HepG2 (cell line): ENCODE measurements at regions not wholly inside any gene's neighbourhood (a gene's known extent, or its start where the extent isn't known, plus 50 kb on each side); places are given as distances from the start of the nearest gene placed in this dataset.

ENCODE experiments used
- ATAC-seq: fragments of 200-7000 bp; cut with Tn5 transposase; 3 replicates; pipeline ENCODE4 v1.9.1; 2020; ENCODE audit warnings: mild to moderate bottlenecking, moderate library complexity
- BruUV-seq: library from RNA; stranded (reverse); fragments of 400-500 nt; replicated peaks from 2 replicates; lab custom pipeline; 2021; lab: Mats Ljungman, UMichigan
- CTCF ChIA-PET: fragments of 300-600 bp; formaldehyde crosslinking; extraction: SDS; loops from one replicate; lab custom pipeline; 2021; ENCODE audit warnings: low total read pairs, inconsistent platforms, low intra/inter-chr PET ratio; lab: Yijun Ruan, JAX
- POLR2A ChIA-PET: fragments of 350-600 bp; sonication (Branson Sonifier 250); formaldehyde crosslinking; loops from one replicate; lab custom pipeline; 2020; ENCODE audit warnings: antibody characterized with exemption, inconsistent platforms; lab: Yijun Ruan, JAX
- DNase-seq: peaks from one replicate; pipeline ENCODE4 v3.0.0-alpha.2; 2015; ENCODE audit warnings: low spot score
- FAIRE-seq: peaks from 3 replicates; lab custom pipeline; 2011; peaks lifted over from hg19 to GRCh38; lab: Jason Lieb, UNC
- H2AFZ ChIP-seq: one replicate; pipeline ENCODE4 v1.6.1; 2011; ENCODE audit warnings: low read length, inconsistent platforms
- H3K27ac ChIP-seq: fragments of 300-600 bp; 3 replicates; pipeline ENCODE4 v1.8.0; 2011; ENCODE audit warnings: mixed run types, mild to moderate bottlenecking, mixed read lengths, low read length, inconsistent platforms; ENCODE audit not compliant: insufficient read depth; ENCODE audit errors: extremely low read length
- H3K27me3 ChIP-seq, 2 experiments: fragments of 200-600 bp in 1 of 2; 2 replicates in 1 of 2; 3 replicates in 1 of 2; pipeline versions ENCODE4 v1.6.0 to v1.8.0; 2011; ENCODE audit warnings: low read length in 2 of 2, mild to moderate bottlenecking in 2 of 2, moderate library complexity in 2 of 2, inconsistent platforms in 1 of 2; ENCODE audit not compliant: insufficient read depth in 2 of 2, control insufficient read depth in 1 of 2
- H3K36me3 ChIP-seq, 2 experiments: fragments of 200-600 bp in 1 of 2; replicated peaks in 1 of 2; 2 replicates in 1 of 2; 3 replicates in 1 of 2; pipeline versions ENCODE4 v1.5.1 to v1.8.0; 2011; ENCODE audit warnings: low read length in 2 of 2, inconsistent platforms in 1 of 2; ENCODE audit not compliant: insufficient read depth in 2 of 2, control insufficient read depth in 1 of 2
- H3K4me1 ChIP-seq: 2 replicates; pipeline ENCODE4 v1.5.1; 2012; ENCODE audit warnings: low read length, inconsistent platforms; ENCODE audit not compliant: insufficient read depth
- H3K4me2 ChIP-seq: 2 replicates; pipeline ENCODE4 v1.6.0; 2011; ENCODE audit warnings: low read depth, low read length, inconsistent platforms
- H3K4me3 ChIP-seq, 3 experiments: fragments of 200-600 bp in 1 of 3; sonication (generic), shearing (Covaris generic) in 1 of 3; replicated peaks in 1 of 3; 2 replicates each; pipeline ENCODE4 v1.5.1; 2011 to 2016; ENCODE audit warnings: low read length in 3 of 3, inconsistent platforms in 2 of 3, low read depth in 2 of 3, mild to moderate bottlenecking in 2 of 3, control low read depth in 1 of 3, mixed read lengths in 1 of 3; ENCODE audit not compliant: insufficient read depth in 1 of 3
- H3K79me2 ChIP-seq: one replicate; pipeline ENCODE4 v1.6.1; 2011; ENCODE audit warnings: low read length, inconsistent platforms; ENCODE audit not compliant: insufficient read depth
- H3K9ac ChIP-seq: 2 replicates; pipeline ENCODE4 v1.6.0; 2011; ENCODE audit warnings: mild to moderate bottlenecking, low read depth, low read length, inconsistent platforms; ENCODE audit not compliant: insufficient read depth
- H3K9me3 ChIP-seq: 2 replicates; pipeline ENCODE4 v1.5.1; 2012; ENCODE audit warnings: mild to moderate bottlenecking, low read length
- H4K20me1 ChIP-seq: 2 replicates; pipeline ENCODE4 v1.6.0; 2011; ENCODE audit warnings: inconsistent platforms, mild to moderate bottlenecking, low read length, moderate library complexity; ENCODE audit not compliant: insufficient read depth
- GATA4 ChIP-seq: sonication (generic); IDR thresholded peaks from 2 replicates; pipeline ENCODE4 v1.6.1; 2016; ENCODE audit warnings: antibody characterized with exemption, low read depth, borderline replicate concordance
- MEIS2 ChIP-seq: sonication (generic); formaldehyde crosslinking; IDR thresholded peaks from 2 replicates; pipeline ENCODE4 v1.9.0; 2021; ENCODE audit warnings: mild to moderate bottlenecking, missing genetic modification reagents
- MTA3 ChIP-seq: sonication (generic); formaldehyde crosslinking; IDR thresholded peaks from 2 replicates; pipeline ENCODE4 v1.4.0; 2020; ENCODE audit warnings: missing genetic modification reagents
- PLRG1 ChIP-seq: fragments of 450-650 bp; conservative IDR thresholded peaks from 2 replicates; pipeline ENCODE4 v1.6.1; 2016
- SALL2 ChIP-seq: sonication (generic); formaldehyde crosslinking; IDR thresholded peaks from 2 replicates; pipeline ENCODE4 v1.8.1; 2023; ENCODE audit warnings: mild to moderate bottlenecking, missing genetic modification reagents, inconsistent platforms
- SMARCE1 ChIP-seq: fragments of 450-650 bp; IDR thresholded peaks from 2 replicates; pipeline ENCODE4 v1.6.1; 2017; ENCODE audit warnings: borderline replicate concordance
- ZBTB21 ChIP-seq: sonication (generic); formaldehyde crosslinking; IDR thresholded peaks from 2 replicates; pipeline ENCODE4 v1.4.0; 2020; ENCODE audit warnings: missing genetic modification reagents
- ZFP91 ChIP-seq: sonication (generic); formaldehyde crosslinking; IDR thresholded peaks from 2 replicates; pipeline ENCODE4 v1.9.0; 2022; ENCODE audit warnings: missing genetic modification reagents, mild to moderate bottlenecking, borderline replicate concordance
- ZFYVE20 ChIP-seq: sonication (generic); formaldehyde crosslinking; IDR thresholded peaks from 2 replicates; pipeline ENCODE4 v1.8.0; 2023; ENCODE audit warnings: low read depth, mild to moderate bottlenecking, moderate library complexity, missing genetic modification reagents, borderline replicate concordance
- ZNF207 ChIP-seq: fragments of 450-650 bp; IDR thresholded peaks from 2 replicates; pipeline ENCODE4 v1.6.1; 2016; ENCODE audit warnings: antibody characterized with exemption, borderline replicate concordance
- ZNF343 ChIP-seq: sonication (generic); formaldehyde crosslinking; IDR thresholded peaks from 2 replicates; pipeline ENCODE4 v1.4.0; 2020; ENCODE audit warnings: mild to moderate bottlenecking, missing genetic modification reagents
- ZNF713 ChIP-seq: sonication (generic); formaldehyde crosslinking; IDR thresholded peaks from 2 replicates; pipeline ENCODE4 v1.4.0; 2020; ENCODE audit warnings: mild to moderate bottlenecking, missing genetic modification reagents
- WGBS: methylation state at CpG from one replicate; pipeline ENCODE4 v1.1.6; 2017; ENCODE audit warnings: low lambda C conversion rate; 5-methylcytosine and 5-hydroxymethylcytosine counted together
- in situ Hi-C: cut with HindIII; loops from 2 replicates; pipeline ENCODE4 v1.10.0; 2017; ENCODE audit warnings: low pct_unique_long_range_greater_than_20kb; ENCODE audit not compliant: extremely low pct_ligation_motif_present
- intact Hi-C: fragments of 100-400 bp; cut with micrococcal nuclease; formaldehyde crosslinking; loops from one replicate; pipeline ENCODE4 v1.10.0; 2022; ENCODE audit not compliant: unreplicated experiment
- TF ChIP-seq, protein P1 (sequence below): IDR thresholded peaks from 2 replicates; pipeline ENCODE4 v1.6.1; 2018; ENCODE audit warnings: missing genetic modification reagents

- TF ChIP-seq ZBTB21 (CRISPR knock-in tag): no peak
- TF ChIP-seq ZNF343 (CRISPR knock-in tag): no peak
These were observed 300.9 kb upstream of the SYT4 start (continued) for GRCh38 chr18:43578211-43578610.

DNA sequence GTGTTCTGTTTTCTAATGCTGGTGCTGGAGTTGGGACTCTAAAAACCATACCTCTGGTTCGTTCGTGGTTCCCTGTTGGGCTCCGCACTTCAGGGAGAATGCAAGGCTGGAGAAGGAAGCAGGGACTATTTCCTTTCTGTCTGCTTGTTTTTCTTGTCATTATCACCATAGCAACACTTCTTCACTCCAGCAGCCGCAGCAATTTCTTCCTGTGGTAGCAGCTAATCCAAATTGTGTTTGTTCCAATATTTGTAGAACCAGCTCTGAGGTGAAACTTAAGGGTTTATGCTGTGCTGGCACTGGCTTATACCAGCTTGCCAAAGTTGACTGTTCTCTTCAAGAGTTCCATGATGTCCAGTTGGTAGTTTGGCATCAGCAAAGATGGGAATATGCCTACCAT, 301.4 kb upstream of the SYT4 start:
- H3K9me3 ChIP-seq: no peaks in the 10 kb centered on the region
- no TSS peak for BruUV-seq
- H2AFZ ChIP-seq: no peak overlapping the region
- no peak overlapping the region for H3K4me3 ChIP-seq
- 14% methylated on average over 4 of the region's 4 CpGs for WGBS
- no peaks in the 10 kb centered on the region for H3K79me2 ChIP-seq
- POLR2A ChIA-PET: no interaction called here
- no peak for TF ChIP-seq MEIS2 (CRISPR knock-in tag)
- no peak for TF ChIP-seq PLRG1
- H3K27ac ChIP-seq: no peak overlapping the region
- H3K4me1 ChIP-seq: no peaks in the 10 kb centered on the region
- no peaks in the 10 kb centered on the region for H3K36me3 ChIP-seq
- FAIRE-seq (no peak), DNase-seq (no peak), ATAC-seq (no peak)
- H3K9ac ChIP-seq: no peak overlapping the region
- in situ Hi-C loops (loop anchor here (25.0 kb wide), 1 partner anchor 1291 kb away; no protein-coding TSS in a partner anchor), intact Hi-C loops (no loop called here)
- H3K27me3 ChIP-seq: no peaks in the 10 kb centered on the region
- no peaks in the 10 kb centered on the region for H4K20me1 ChIP-seq
- CTCF ChIA-PET: no interaction called here
- H3K4me2 ChIP-seq: no peak overlapping the region

DNA sequence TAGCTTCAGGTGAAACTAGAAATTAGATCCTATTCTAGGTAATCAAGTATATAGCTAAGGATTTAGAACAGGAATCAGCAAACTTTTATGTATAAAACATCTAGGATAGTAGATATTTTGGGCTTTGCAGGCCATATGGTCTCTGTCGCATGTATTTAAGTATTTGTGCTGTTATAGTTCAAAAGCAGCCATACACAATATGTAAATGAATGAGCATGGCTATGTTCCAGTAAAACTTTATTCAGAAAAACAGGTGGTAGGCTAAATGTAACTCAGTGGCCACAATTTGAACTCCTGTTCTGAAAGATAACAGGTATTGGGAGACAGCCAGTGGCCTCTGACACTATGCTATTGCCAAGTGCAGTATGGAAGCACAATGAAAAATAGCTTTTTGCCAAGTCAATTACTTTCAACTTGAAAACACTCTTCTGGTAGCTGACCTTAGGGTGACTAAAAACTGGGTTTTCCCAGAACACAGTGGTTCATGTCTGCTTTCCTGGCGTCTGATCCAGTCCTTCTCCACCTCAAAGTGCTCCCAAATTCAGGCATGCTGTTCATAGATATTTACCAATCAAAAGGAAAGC, 304.7 kb upstream of the SYT4 start:
- TF ChIP-seq ZFYVE20 (CRISPR knock-in tag): no peak
- TF ChIP-seq, protein P1, sequence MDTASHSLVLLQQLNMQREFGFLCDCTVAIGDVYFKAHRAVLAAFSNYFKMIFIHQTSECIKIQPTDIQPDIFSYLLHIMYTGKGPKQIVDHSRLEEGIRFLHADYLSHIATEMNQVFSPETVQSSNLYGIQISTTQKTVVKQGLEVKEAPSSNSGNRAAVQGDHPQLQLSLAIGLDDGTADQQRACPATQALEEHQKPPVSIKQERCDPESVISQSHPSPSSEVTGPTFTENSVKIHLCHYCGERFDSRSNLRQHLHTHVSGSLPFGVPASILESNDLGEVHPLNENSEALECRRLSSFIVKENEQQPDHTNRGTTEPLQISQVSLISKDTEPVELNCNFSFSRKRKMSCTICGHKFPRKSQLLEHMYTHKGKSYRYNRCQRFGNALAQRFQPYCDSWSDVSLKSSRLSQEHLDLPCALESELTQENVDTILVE: no peak
- no peak for TF ChIP-seq GATA4
- TF ChIP-seq SMARCE1: no peak
- no peak for TF ChIP-seq ZNF713 (CRISPR knock-in tag)
- TF ChIP-seq ZNF207: no peak
- TF ChIP-seq ZFP91 (CRISPR knock-in tag): no peak
- no peak for TF ChIP-seq SALL2
- TF ChIP-seq MTA3: no peak
- in situ Hi-C loops (loop anchor here (25.0 kb wide), 1 partner anchor 1295 kb away; no protein-coding TSS in a partner anchor), intact Hi-C loops (loop anchor here (10.0 kb wide), 1 partner anchor 1467 kb away; no protein-coding TSS in a partner anchor)
- FAIRE-seq (no peak), ATAC-seq (no peak), DNase-seq (no peak)
- Histone ChIP-seq H3K79me2 (no peaks in the 10 kb centered on the region), H3K4me2 (no peak overlapping the region), H3K4me3 (no peak overlapping the region), H3K4me1 (no peaks in the 10 kb centered on the region), H3K27me3 (no peaks in the 10 kb centered on the region), H4K20me1 (no peaks in the 10 kb centered on the region), H3K36me3 (no peaks in the 10 kb centered on the region), H3K27ac (no peak overlapping the region), H3K9me3 (no peaks in the 10 kb centered on the region), H2AFZ (no peak overlapping the region), H3K9ac (no peak overlapping the region)
- BruUV-seq: no TSS peak
- POLR2A ChIA-PET: no interaction called here
- CTCF ChIA-PET: no interaction called here
- 14% methylated on average over 2 of the region's 2 CpGs for WGBS
